ENCODE measurements at regions not wholly inside any gene's neighbourhood (a gene's known extent, or its start where the extent isn't known, plus 50 kb on each side); places are given as distances from the start of the nearest gene placed in this dataset.

- no peak for TF ChIP-seq CTCF (IDR thresholded peaks at IDR 0.05)
- no peak overlapping the region for H3K27ac Mint-ChIP-seq
- no peaks in the 10 kb centered on the region for H3K9me3 Mint-ChIP-seq
- DNase-seq: no peak
- peak overlapping the region; percentile 3; the same call in 1 of the 2 replicates for H3K4me3 Mint-ChIP-seq
- peaks cover 9% of the 10 kb centered on the region for H3K27me3 Mint-ChIP-seq (ENCODE audit: insufficient read depth)
- H3K36me3 Mint-ChIP-seq (ENCODE audit: low read depth): no peaks in the 10 kb centered on the region
- peaks cover 6% of the 10 kb centered on the region; the same call in 1 of the 2 replicates for H3K4me1 Mint-ChIP-seq (ENCODE audit: low read depth)
Observed at GRCh38 chr7:27420702-27421101, 178.1 kb downstream of the EVX1 start.

DNA sequence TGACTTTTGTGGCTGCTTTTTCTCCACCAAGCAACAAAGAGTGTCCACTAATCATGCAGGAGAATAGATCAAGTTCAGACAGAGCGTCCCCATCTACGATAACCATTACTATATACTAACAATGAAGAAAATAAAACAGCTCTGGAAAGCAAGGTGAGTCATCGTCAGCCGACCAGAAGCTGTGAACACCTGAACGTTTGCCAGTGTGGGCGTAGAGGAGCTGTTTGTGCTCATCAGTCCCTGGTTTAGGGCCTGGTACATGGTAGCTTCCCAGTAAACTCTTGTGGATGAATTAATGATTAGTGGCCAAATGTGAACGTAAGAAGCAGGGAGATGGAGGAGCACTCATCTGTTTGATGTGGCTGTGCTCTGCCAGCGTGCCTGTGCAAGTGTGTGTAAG lies 180.7 kb downstream of the EVX1 start:
- no peaks in the 10 kb centered on the region for H3K9me3 Mint-ChIP-seq
- H3K27me3 Mint-ChIP-seq (ENCODE audit: insufficient read depth): peaks cover 9% of the 10 kb centered on the region
- no peak overlapping the region for H3K4me3 Mint-ChIP-seq
- TF ChIP-seq CTCF (IDR thresholded peaks at IDR 0.05): no peak
- no peak for DNase-seq
- H3K27ac Mint-ChIP-seq: no peak overlapping the region
- no peaks in the 10 kb centered on the region for H3K36me3 Mint-ChIP-seq (ENCODE audit: low read depth)
- peaks cover 5% of the 10 kb centered on the region; the same call in 1 of the 2 replicates for H3K4me1 Mint-ChIP-seq (ENCODE audit: low read depth)

DNA sequence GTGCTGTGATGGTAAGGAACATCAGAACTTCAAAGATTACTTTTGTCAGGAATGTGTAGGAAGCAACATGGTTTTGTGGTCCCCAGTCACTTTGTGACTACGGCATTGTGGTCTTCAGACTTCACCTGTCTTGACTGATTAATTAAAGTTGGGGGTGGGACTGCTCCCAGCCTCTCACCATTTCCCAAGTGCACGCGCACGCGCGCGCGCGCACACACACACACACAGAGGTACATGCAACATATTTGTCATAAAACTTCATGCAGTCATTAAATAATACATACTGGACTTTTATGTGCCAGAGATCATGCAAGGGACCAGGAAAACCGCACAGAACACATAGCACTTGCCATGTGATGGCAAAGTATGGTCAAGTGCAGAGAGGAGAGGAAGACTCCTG lies 181.2 kb downstream of the EVX1 start:
- Mint-ChIP-seq H3K4me3 (no peak overlapping the region), H3K27me3 (ENCODE audit: insufficient read depth) (peaks cover 9% of the 10 kb centered on the region), H3K36me3 (ENCODE audit: low read depth) (no peaks in the 10 kb centered on the region), H3K9me3 (no peaks in the 10 kb centered on the region), H3K4me1 (ENCODE audit: low read depth) (0 out of 2 replicates have a peak, but pooled peaks cover under 1% of the 10 kb centered on the region), H3K27ac (no peak overlapping the region)
- no peak for DNase-seq
- no peak for TF ChIP-seq CTCF (IDR thresholded peaks at IDR 0.05)

DNA sequence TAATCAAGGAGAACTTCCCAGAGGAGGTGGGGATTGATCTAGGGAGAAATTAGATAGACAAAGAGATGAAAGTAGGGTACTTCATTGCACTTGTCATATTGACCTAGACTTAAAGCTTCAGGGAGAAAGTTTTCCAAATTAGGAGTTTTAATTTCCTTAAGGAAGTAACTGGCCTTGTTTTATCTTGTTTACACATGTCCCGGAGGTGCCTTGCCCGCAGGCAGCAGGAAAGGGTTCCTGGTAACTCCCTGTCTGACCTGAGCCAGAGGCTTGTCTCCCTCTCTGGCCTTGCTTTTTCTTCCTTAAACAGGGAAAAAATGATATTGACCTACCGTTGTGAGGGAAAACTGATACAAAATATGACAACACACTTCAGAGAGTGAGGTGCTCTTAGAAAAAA lies 181.6 kb downstream of the EVX1 start:
- DNase-seq: no peak
- TF ChIP-seq CTCF (IDR thresholded peaks at IDR 0.05): no peak
- Mint-ChIP-seq H3K9me3 (no peaks in the 10 kb centered on the region), H3K4me3 (no peak overlapping the region), H3K4me1 (ENCODE audit: low read depth) (no peaks in the 10 kb centered on the region), H3K36me3 (ENCODE audit: low read depth) (no peaks in the 10 kb centered on the region), H3K27me3 (ENCODE audit: insufficient read depth) (peaks cover 10% of the 10 kb centered on the region), H3K27ac (no peak overlapping the region)

- no peak for DNase-seq
- Mint-ChIP-seq H3K9me3 (no peaks in the 10 kb centered on the region), H3K4me3 (no peak overlapping the region), H3K27me3 (ENCODE audit: insufficient read depth) (peaks cover 10% of the 10 kb centered on the region), H3K27ac (no peak overlapping the region), H3K36me3 (ENCODE audit: low read depth) (no peaks in the 10 kb centered on the region), H3K4me1 (ENCODE audit: low read depth) (no peaks in the 10 kb centered on the region)
- no peak for TF ChIP-seq CTCF (IDR thresholded peaks at IDR 0.05)
Observed at GRCh38 chr7:27424749-27425148, 182.1 kb downstream of the EVX1 start.

DNA sequence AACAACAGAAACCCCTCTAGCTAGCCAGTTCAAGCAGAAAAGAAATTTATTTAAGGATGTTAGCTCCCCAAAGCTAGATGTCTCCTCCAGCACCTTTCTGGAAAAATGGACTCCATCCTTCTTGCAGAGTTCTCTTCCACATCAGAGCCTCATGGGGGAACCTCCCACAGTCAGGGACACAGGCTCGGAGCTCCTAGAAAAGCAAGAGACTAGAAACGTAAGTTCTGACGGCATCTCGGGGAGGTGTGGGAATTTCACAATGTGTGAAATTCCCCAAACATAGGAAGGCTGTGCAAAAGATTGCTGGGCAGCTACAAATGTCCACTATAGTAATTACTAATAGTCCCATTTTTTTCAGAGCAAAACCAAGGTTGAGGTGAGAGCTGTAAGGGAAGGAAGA lies 184.8 kb downstream of the EVX1 start:
- H3K36me3 Mint-ChIP-seq (ENCODE audit: low read depth): no peaks in the 10 kb centered on the region
- no peak overlapping the region for H3K4me3 Mint-ChIP-seq
- H3K9me3 Mint-ChIP-seq: no peaks in the 10 kb centered on the region
- H3K4me1 Mint-ChIP-seq (ENCODE audit: low read depth): no peaks in the 10 kb centered on the region
- no peak for DNase-seq
- TF ChIP-seq CTCF (IDR thresholded peaks at IDR 0.05): no peak
- peaks cover 19% of the 10 kb centered on the region for H3K27me3 Mint-ChIP-seq (ENCODE audit: insufficient read depth)
- H3K27ac Mint-ChIP-seq: no peak overlapping the region
